NCI-H524 (cell line): ENCODE measurements at regions not wholly inside any gene's neighbourhood (a gene's known extent, or its start where the extent isn't known, plus 50 kb on each side); places are given as distances from the start of the nearest gene placed in this dataset.
"Not testable (repeated sequence)": the region's sequence is repeated elsewhere in the genome, so short reads cannot be mapped to it uniquely, and the experiment has no call there.

Experiments used
- DNase-seq, 2 experiments: peaks; one replicate each; lab custom pipeline; 2025; lab: John Stamatoyannopoulos, UW

DNA sequence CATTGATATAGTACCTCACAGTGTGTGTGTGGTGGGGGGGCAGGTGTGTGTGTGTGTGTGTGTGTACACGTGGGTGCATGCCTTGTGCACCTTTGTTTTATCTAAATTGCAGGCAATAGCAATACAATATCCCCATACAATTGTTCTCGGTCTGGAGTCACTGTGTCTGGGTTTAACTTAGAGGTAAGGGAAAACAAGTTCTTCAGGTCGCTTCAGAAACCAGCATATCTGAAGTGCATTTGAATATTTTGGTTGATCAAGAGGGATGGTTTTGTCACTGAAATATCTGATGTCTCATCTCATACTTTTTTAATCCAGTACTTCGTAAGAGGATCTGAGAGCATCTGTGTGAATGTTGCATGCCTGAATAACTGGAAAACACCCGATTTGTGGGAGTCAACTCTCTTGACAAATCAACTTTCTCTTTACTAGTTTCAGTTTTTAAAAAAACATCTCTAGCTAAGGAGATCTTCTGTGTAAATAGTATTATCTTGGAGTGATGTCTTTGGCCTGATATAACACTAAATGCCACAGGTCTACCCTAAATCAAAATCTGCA is 206.8 kb upstream of the NR2F2 start:
- DNase-seq, result no peak

DNA sequence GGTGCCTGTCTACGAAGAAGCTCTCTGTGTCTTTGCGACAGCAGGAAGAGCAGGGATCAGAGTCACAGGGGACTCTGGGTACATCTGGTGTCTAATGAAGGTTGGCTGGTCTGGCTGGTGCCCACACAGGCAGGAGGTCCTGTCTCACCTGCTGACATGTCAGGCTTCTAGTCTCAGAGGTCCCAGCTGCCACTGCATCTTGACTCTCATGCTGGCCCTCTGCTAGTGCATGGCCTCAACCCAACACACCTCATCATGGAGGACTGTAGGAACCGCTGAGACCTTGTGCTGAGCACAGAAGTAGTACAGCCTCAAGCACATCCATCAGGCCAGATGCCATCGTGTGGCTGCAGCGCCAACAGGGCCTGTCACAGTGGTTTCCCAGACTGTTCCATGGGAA is 206.1 kb upstream of the NR2F2 start:
- peak in 1 of 2 experiments; percentile 4 for DNase-seq

DNA sequence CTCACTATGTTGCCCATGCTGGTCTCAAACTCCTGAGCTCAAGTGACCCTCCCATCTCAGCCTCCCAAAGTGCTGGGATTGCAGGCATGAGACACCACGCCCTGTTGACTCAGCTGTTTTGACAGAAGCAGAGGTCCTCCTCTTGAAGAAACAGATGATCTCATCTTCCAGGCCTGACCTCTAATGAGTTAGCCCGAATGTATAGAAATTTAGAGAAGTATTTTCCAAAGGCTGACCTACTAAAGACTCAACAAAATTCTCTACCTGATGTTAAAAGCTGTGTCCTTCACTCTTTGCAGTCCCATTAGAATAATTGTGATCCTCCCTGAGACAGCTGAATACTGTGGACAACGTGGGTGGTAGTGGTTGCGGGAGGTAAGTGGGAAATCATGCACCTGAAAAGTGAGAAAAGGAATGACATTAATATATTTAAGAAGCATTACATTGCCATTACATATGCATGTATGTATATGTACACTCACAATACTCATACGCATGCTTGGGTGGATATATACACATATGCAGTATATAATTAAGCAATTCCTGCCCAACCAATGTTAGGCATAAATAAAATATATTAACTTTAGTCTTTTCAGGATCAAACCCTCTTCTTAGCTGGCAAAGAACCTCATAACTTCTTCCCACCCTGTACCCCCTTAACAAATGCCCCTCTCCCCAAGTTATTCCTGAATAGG is 204.6 kb upstream of the NR2F2 start:
- no peak for DNase-seq

DNA sequence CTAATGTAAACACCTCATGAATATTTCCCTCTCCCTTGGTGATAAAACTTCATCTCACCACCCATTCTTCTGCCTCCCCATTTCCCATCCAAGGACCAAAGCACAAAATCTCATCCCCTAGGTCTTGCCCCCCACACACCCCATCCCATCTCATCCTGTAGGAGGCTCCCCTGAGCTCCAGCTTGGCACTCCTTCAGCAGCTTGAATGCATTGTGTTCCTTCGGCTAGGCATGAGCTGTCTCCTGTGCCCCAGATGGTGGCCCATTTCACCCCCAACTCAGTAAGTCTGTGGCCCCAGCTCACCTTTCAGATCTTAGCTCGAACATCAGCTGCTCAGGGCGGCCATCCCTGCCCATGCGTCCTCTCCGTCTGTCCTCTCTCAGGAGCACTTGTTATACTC is 203.6 kb upstream of the NR2F2 start:
- no peak for DNase-seq

DNA sequence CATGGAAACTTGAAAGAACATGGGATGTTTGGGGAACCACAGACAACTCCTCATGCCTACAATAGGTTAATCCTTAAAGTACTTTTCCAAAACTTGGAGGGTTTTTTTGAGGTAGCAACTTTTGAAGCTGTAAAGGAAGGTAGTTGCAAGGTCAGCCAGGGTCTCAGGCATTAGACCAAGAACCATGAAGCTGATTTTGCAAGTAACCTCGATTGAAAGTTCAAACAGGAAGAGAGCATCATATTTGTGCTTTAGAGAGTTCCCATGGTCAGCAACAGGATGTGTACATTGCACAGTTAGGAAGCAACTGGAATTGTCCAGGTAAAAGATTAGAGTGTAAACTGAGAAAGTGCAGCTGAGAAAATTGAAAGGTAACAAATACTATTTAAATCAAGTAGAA is 199.8 kb upstream of the NR2F2 start:
- DNase-seq, result no peak

DNA sequence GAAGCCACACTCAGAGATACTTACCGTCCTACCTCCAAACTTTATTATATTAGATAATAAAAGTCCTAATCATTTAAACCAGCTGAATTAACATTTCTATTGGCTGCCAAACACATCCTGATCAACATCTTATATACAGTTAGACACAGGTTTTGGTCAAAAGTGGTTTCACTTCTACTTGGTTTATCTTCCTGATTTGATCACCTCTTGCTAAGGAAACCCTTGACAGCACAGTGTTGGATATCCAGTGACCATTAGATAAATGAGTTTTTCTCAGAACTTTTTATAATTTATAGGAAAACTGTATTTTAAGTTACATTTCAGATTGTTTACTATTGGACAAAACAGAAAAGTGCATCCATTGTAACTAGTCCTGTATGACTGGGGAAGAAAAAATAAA is 198.4 kb upstream of the NR2F2 start:
- no peak for DNase-seq

DNA sequence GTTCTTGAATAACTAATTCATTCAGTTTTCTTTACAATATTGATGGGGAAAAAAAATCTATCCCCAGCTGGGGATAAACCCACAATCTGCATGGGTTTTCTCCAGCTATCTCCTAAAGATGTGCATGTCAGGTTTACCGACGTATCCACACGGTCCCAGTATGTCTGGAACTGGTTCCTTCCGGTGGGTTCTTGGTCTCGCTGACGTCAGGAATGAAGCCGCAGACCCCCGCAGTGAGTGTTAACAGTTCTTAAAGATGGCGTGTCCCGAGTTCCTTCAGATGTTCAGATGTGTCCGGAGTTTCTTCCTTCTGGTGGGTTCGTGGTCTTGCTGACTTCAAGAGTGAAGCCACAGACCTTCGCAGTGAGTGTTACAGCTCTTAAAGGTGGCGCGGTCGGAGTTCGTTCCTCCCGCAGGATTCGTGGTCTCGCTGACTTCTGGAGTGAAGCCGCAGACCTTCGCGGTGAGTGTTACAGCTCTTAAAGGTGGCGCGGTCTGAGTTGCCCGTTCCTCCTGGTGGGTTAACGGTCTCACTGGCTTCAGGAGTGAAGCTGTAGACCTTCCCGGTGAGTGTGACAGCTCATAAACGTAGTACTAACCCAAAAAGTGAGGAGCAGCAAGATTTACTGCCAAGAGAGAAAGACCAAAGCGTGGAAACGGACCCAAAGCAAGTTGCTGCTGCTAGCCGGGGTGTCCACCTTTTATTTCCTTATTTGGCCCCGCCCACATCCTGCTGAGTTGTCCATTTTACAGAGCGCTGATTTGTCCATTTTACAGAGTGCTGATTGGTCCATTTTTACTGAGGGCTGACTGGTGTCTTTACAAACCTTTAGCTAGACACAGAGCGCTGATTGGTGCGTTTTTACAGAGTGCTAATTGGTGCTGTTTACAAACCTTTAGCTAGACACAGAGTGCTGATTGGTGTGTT is 195.1 kb upstream of the NR2F2 start:
- DNase-seq, result no peak

DNA sequence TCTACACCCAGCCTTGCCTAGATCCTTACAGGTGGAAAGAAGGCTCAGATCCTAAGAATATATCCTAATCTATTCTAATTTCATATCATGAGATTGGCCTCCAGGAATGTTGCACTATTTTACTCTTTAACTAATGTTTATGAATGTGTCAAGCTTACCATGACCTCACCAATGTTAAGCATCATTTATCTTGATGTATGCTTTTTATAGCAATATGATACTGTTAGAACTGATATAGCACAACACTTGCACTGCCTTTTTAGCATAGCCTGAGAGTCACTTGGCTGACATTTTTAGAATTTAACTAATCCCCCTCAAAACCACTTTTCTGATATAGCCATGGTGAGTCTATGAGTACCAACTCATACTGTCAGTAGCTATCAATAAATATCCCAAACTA is 191.5 kb upstream of the NR2F2 start:
- no peak for DNase-seq

DNA sequence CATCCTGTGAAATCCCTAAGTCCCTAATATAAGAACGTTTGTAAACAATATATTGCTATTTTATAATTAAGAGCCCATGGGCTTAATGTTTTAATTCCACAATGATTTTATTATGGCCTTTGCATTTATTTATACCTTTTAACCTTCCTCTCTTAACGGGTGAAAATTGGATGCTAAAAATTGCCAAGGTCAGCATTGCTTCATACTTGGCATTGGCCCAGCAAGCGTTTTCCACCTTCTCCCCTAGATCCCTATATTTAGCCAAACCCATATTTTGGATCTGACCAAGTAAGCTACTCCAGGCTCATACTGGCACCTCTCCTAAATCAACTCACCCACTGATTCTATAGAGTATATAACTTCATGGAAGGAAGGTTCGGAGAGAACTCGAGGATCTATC is 188.0 kb upstream of the NR2F2 start:
- no peak for DNase-seq

DNA sequence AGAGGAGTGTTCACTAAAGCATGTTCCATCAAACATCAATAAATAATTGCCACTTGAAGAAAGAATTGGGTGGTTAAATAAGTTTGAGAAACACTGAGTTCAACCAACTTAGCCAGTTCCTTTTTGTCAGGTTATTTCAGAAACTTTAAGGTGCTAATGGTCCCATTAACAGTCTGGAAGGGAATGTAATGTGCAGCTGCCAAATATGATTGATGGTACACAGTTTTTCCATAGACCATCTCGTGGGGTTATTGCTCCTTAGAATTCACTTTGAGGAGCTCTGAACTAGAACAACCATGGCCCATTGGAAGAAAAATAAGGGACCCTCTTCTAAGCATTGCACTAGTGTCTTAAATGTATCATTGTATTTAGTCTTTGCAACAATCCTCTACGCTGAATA is 185.8 kb upstream of the NR2F2 start:
- DNase-seq, result no peak

DNA sequence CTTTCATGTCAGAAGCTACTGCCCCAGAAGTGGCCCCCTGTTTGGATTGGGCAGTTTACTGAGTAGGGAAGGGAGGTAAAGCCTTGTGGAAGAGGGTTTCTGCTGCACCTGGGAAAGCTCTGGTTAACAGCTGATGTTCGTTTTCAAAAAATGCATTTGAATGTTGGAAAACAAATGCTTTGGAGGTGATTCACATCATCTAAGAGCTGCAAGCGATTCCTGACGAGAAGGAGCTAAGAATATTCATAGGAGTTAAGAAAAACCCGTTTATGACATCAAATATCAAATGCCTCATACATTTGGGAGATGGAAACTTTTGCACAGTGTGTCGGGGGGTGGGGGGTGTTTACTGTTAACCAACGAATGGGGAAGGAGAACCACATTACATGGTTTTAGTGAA is 183.8 kb upstream of the NR2F2 start:
- no peak for DNase-seq

DNA sequence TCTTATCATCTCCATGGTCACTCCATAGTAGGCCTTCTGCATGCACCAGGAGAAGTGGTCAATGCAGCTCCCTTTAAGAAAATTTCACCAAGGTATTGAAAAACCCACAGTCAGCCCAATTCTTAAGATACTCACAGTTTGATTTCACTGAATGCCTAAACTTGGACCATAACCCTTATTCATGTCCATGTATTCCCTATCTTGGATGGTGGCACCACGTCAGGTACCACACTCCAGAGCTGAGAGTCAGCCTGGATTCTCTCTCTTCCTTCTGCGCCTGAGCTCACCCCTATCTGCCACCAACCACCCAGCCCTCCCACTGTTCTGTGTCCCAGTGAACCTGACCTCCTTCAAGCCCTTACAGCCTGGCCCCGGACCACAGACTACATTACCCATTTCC is 183.2 kb upstream of the NR2F2 start:
- no peak for DNase-seq

DNA sequence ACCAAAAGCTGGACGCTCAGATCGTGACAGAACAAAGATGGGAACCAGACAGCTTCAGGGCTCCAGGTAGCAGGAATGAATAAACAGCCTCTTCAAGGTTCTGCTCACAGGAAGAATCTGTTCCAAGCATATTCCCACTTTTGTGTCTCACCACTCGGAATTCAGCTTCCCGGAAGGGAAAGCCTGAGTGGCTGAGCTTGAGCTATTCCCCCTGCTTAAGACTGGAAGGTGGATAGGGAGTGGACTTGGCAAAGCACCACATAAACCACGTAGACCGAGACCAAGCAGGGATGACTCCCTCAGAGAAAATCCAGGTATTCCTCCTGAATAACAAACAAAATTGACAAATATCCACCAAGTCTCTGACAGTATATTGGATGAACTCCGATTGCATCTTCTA is 180.2 kb upstream of the NR2F2 start:
- no peak for DNase-seq

DNA sequence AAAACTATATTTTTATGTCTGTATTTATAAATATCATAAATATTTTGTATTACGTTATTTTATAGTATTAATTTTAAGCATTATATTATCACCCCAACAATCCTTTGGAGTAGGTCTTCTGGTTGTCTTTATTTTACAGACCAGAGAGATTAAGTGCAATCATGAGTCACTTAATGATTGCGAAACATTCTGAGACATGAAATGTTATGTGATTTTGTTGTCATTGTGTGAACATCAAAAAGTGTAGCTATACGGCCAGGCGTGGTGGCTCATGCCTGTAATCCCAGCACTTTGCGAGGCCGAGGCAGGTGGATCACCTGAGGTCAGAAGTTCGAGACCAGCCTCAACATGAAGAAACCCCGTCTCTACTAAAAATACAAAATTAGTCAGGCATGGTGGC is 178.8 kb upstream of the NR2F2 start:
- DNase-seq, result not testable (repeated sequence)

DNA sequence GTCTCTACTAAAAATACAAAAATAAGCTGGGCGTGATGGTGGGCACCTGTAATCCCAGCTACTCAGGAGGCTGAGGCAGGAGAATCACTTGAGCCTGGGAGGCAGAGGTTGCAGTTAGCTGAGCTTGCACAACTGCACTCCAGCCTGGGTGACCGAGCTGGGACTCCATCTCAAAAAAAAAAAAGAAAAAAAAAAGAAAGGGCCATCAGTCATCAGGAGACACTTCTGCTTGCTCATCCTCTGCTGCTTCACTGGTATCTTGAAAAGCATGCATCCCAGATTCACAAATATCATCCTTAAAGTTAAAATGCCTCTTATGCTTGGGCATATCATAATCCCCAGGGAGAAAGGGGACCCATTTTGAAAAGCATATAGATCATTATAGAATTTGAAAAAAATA is 176.6 kb upstream of the NR2F2 start:
- DNase-seq, result no peak

DNA sequence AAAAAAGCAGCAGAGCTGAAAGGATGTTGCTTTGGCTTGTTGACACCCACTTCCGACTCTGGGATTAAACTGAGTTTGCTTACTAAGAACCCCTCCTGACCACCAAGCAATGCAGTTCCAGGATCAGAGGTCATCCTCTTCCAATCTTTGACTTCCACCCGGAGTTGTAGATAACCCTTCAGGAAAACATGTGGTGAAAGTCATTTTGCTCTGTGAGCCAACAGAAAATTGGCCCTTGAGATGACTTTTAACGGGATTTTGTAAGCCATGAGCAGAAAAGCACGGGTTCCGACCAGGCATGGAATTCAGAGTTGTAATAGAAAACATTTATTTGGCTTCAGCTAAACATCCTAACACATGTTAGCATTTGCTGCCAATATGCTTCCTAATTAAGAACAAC is 171.6 kb upstream of the NR2F2 start:
- DNase-seq, result no peak

DNA sequence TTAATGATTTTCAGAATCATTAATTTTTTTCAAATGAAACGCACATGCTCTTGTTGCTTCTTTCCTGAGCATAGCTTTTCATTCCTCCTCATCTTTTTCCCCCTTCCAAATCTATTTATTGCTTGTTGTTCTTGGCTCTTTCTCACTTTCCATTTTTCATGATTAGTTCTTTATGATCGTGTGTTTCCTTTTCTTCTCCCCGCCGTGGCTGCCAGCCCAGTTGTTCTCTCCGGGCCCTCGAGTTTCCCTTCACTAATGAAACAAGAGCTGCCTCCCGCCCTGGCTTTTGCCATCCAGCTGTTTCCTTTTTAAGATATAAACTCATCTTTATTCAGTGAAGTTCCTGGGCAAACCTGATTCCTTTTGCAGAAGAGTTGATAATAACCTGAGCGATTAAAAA is 170.2 kb upstream of the NR2F2 start:
- DNase-seq, result no peak

DNA sequence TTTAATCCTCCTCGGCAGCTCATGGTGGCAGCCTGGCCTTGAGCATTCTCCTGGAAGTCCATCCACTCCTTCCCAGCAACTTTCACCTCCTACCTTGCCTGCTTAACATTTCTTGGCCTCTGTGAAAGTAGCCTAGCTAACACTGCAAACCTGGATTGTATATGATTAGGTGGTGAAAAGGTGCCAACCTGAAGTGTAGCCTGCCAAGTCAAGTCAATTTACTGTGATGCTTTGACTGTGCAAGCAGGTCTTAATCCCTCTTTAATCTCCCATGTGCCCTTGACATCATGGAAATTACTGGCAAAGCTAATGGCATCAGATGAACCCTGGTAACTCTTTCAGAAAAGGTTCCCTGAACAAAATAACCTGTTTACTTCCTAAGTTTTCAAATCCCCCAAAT is 169.7 kb upstream of the NR2F2 start:
- DNase-seq, result peak; percentile 34 to 43

DNA sequence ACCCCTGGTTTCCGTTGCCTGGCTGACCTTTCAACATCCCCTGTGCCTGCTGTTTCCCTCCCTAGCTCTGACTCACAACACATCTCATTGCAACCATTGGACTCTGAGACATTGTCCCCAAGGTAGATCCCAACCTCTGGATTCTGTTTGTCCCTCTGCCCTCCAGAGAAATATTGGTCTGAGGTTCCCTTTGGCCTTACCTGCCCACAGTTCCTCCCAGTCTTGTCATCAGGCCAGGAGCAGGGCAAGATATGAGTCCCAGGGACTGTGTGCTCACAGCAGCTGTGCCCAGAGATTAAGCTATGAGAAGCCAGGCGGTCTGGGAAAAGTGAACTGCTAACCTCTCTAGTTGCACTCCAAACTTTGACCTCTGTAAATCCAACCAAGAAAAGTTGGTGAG is 168.2 kb upstream of the NR2F2 start:
- no peak for DNase-seq

DNA sequence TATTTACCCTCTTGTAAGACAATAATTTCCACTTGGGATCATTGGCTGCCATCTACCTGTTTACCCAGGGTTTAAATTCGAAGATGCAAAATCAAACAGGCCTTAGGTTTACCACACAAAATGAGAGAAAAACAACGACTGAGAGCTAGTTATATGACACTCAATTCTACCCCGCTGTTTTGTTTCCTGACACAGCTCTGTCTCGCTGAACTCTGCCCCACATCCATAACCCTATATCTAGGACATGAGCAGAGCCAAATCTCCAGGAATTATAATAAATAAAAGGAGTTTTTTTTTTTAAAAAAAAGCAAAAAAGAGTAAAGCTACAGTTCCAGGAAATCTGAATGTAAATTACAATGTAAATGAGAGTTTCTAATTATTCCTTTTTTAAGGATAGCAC is 165.4 kb upstream of the NR2F2 start:
- no peak for DNase-seq

DNA sequence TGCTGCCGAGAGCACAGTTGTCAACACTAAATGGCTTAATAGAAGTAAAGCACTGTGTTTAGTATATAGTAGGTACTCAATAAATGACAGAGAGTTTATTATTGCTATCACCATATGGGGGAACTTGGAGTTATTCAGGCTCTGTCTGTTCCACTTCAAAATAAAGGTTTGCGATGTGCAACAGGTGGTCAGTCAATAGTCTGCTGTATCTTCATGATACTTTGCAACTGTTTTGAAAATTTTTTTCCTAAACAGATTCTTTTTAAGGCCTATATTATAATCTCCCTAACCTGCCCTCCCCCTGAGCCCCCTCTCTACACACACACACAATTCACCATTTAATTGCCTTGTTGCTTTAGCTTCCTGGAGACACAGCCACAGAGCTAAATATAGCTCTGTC is 164.7 kb upstream of the NR2F2 start:
- DNase-seq, result no peak

DNA sequence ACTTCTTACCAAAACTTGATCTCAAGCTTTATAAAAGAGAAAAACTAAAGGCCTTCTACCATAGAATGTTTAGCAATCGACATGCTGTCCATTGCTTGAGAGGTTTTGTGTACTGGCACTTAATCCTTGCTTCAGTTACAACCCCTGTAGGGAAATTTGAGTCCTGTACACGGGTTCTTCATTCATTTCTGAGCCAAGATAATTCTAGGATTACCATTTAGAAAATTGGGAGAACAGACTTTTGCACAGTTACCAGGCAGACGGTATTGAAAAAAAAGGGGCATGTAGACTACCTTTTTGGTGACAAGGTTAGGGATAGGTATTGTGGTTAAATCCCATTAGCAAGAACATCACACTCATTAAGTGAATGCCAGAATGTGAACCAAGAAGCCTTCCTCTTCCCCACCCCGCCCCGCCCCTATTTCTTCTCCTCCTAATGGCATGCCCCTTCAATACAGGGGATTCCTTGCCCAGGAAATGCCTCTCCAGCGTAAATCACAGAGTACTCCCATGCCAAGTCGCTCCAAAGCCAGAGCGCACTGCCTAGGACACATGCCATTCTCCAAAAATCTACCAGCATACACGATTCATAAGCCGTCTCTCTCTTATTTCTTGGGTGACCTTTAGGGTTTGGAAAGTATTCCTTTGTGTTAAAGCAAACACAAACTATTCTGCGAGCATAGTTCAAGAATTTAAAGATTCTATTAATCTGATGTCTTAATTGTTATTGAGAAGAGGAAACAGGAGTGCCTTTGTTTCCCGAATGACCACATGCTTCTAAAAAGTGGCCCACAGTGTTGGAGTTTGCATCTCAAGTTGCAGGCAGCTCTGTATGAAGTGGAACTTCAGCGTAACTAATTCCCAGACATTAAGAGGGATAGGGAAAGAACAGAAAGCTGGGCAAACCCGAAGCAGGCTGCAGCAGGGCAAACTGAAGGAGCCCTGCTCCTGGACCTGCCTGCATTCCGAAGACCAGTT is 164.0 kb upstream of the NR2F2 start:
- no peak for DNase-seq
